ENCODE measurements at regions not wholly inside any gene's neighbourhood (a gene's known extent, or its start where the extent isn't known, plus 50 kb on each side); places are given as distances from the start of the nearest gene placed in this dataset.

DNA sequence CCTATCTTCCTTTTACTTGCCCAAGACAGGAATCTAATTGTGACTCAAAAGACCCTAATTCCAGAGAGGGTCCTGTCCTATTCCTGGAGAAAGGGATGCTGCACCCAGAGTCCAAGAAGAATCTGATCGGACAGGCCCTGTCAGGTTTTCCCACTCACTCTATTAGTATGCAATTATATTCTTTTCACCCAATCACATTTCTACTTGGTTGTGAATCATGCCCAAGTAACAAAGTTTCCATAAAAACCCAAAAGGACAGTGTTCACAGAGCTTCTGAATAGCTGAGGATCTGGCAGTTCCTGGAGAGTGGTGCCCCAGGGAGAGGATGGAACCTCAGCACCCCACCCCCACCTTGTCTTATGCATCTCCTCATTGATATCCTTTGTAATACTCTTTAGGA lies 135.3 kb upstream of the SLITRK5 start:
- H2BK20ac ChIP-seq (ENCODE audit: low read depth, low read length, poor library complexity, severe bottlenecking), result no peak overlapping the region
- no peak overlapping the region for H3K4me3 Mint-ChIP-seq
- no peak overlapping the region for H3T11ph ChIP-seq (ENCODE audit: low read length)

More for the DNA sequence above, 135.3 kb upstream of the SLITRK5 start:
- H4K8ac ChIP-seq (replicated peaks; ENCODE audit: insufficient read length, low read depth, low read length), result no peak overlapping the region
- no peak overlapping the region for H2BK5ac ChIP-seq (ENCODE audit: insufficient read length, low read length)
- no peaks in the 10 kb centered on the region for H3K27me3 ChIP-seq (ENCODE audit: insufficient read depth, low read length)
- H3K9ac ChIP-seq (ENCODE audit: extremely low read depth, insufficient read length, low read length), result no peak overlapping the region
- no peak overlapping the region for H3K4me2 ChIP-seq (ENCODE audit: insufficient read depth, insufficient read length, low read length)
- H3K14ac ChIP-seq (ENCODE audit: insufficient read depth, low read length), result no peak overlapping the region
- H2BK120ac ChIP-seq (ENCODE audit: low read depth, low read length, poor library complexity, severe bottlenecking), result no peak overlapping the region
- no peak overlapping the region for H2BK15ac ChIP-seq (ENCODE audit: low read depth, low read length)
- TF ChIP-seq, protein P1, sequence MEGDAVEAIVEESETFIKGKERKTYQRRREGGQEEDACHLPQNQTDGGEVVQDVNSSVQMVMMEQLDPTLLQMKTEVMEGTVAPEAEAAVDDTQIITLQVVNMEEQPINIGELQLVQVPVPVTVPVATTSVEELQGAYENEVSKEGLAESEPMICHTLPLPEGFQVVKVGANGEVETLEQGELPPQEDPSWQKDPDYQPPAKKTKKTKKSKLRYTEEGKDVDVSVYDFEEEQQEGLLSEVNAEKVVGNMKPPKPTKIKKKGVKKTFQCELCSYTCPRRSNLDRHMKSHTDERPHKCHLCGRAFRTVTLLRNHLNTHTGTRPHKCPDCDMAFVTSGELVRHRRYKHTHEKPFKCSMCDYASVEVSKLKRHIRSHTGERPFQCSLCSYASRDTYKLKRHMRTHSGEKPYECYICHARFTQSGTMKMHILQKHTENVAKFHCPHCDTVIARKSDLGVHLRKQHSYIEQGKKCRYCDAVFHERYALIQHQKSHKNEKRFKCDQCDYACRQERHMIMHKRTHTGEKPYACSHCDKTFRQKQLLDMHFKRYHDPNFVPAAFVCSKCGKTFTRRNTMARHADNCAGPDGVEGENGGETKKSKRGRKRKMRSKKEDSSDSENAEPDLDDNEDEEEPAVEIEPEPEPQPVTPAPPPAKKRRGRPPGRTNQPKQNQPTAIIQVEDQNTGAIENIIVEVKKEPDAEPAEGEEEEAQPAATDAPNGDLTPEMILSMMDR (conservative IDR thresholded peaks at IDR 0.05), result no peak
- Mint-ChIP-seq H3K27ac (no peak overlapping the region), H3K27me3 (ENCODE audit: low read depth) (no peaks in the 10 kb centered on the region), H3K4me1 (no peaks in the 10 kb centered on the region), H3K9me3 (no peaks in the 10 kb centered on the region), H3K36me3 (ENCODE audit: insufficient read depth in 1 of 3, low read depth in 3 of 3) (no peaks in the 10 kb centered on the region)
- no peaks in the 10 kb centered on the region for H4K20me1 ChIP-seq (ENCODE audit: control insufficient read depth, insufficient read depth, insufficient read length)
- no peak overlapping the region for H3K18ac ChIP-seq (ENCODE audit: insufficient read length, low read depth, low read length)
- no peaks in the 10 kb centered on the region for H3K9me3 ChIP-seq (ENCODE audit: control insufficient read depth, low read depth, low read length)
- no peak overlapping the region for H4K91ac ChIP-seq (ENCODE audit: insufficient read length, low read depth, low read length)
- no peak overlapping the region for H4K5ac ChIP-seq (ENCODE audit: insufficient read length, low read depth, low read length)
- no CpG with 5 or more reads among the region's 1 CpG for WGBS (ENCODE audit: extremely low coverage, insufficient read length, low lambda C conversion rate)
- no peak overlapping the region for H2BK12ac ChIP-seq (ENCODE audit: insufficient read length, low read depth, low read length)
- no peaks in the 10 kb centered on the region for H3K4me1 ChIP-seq (ENCODE audit: insufficient read depth, low read length)
- H3K4ac ChIP-seq (ENCODE audit: low read depth, low read length), result no peak overlapping the region
- no peak for DNase-seq
- H3K27ac ChIP-seq (ENCODE audit: insufficient read length, low read depth, low read length), result no peak overlapping the region
- no peak overlapping the region for H2AK5ac ChIP-seq (ENCODE audit: insufficient read length, low read length)
- H3K79me1 ChIP-seq (ENCODE audit: insufficient read depth, low read depth, low read length, poor library complexity, severe bottlenecking), result no peaks in the 10 kb centered on the region
- no peaks in the 10 kb centered on the region for H3K23me2 ChIP-seq (ENCODE audit: insufficient read length, low read depth, low read length, poor library complexity, severe bottlenecking)
- no peak overlapping the region for H3K23ac ChIP-seq (ENCODE audit: insufficient read length, low read depth, low read length)
- no peak overlapping the region for H2AFZ ChIP-seq (ENCODE audit: low read length)
- H3K79me2 ChIP-seq (ENCODE audit: insufficient read depth, low read length), result no peaks in the 10 kb centered on the region
- no peak overlapping the region for H3K56ac ChIP-seq (ENCODE audit: insufficient read length, low read depth, low read length)

All from H9 (cell line).